ENCODE measurements at regions not wholly inside any gene's neighbourhood (a gene's known extent, or its start where the extent isn't known, plus 50 kb on each side); places are given as distances from the start of the nearest gene placed in this dataset.

DNA sequence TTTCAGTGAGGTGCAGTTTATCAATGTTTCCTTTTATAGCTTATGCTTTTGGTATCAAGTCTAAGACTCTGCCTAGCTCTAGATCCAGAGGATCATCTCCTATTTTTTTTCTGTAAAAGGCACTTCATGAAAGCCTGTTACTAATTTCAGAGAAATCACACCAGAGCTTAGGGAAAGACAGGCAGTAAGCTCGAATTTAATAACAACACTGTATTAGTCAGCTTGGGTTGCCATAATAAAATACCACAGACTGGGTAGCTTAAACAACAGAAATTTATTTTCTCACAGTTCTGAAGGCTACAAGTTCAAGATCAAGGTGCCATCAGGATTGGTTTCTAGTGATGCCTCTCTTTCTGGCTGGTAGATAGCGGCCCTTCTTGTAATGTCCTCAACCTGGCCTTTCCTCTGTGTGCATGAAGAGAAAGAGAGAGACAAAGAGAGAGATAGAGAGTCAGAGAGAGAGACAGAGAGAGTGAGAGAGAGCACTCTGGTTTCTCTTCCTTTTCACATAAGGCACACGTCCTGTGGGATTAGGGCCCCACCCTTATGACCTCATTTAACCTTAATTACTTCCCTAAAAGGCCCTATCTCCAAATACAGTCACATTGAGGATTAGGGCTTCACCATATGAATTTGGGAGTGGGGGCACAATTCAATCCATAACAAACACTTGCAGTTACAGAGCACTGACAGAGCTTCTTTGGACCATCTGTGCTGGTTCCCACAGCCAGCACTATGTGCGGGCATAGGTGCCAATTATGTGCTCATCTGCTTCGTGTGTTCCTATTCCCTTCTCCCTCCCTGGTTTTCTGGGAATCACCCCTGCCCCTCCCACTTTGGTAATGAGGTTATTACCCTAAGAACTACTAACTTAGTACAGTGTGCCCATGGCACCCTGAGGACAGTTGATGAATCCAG, 114.8 kb upstream of the MED14 start:
- DNase-seq = no peak
- no peak overlapping the region for H3K4me3 ChIP-seq (ENCODE audit: control insufficient read depth in 1 of 7, extremely low read depth in 1 of 7, insufficient read depth in 4 of 7, low read depth in 2 of 7, low read length in 6 of 7)
- peaks cover 0 to 5% (median 2%) of the 10 kb centered on the region in 5 experiments for H3K9me3 ChIP-seq (ENCODE audit: control extremely low read depth in 1 of 5, control insufficient read depth in 4 of 5, insufficient read depth in 2 of 5, low read depth in 1 of 5, low read length in 4 of 5)
- POLR2A ChIA-PET = no interaction called here
- H3K27me3 ChIP-seq (replicated peaks in 2 of 5; ENCODE audit: control insufficient read depth in 4 of 5, insufficient read depth in 5 of 5, low read length in 4 of 5) = peaks cover 0 to 4% (median 0%) of the 10 kb centered on the region in 5 experiments
- H3K27ac ChIP-seq (ENCODE audit: insufficient read depth in 1 of 2, low read depth in 1 of 2, low read length in 2 of 2, poor library complexity in 1 of 2, severe bottlenecking in 2 of 2) = no peak overlapping the region
- WGBS (ENCODE audit: insufficient coverage) = 90% methylated on average over 4 of the region's 5 CpGs
- H3K36me3 ChIP-seq (ENCODE audit: control insufficient read depth in 4 of 4, insufficient read depth in 4 of 4, low read length in 3 of 4) = no peaks in the 10 kb centered on the region
- CTCF ChIA-PET = interaction anchor here (0.6 kb wide), 1 partner anchor 20 kb away, joined by 3 read pairs; no protein-coding TSS in a partner anchor
- no peaks in the 10 kb centered on the region for H3K4me1 ChIP-seq (ENCODE audit: control extremely low read depth in 1 of 4, control insufficient read depth in 4 of 4, insufficient read depth in 4 of 4, low read length in 3 of 4)

DNA sequence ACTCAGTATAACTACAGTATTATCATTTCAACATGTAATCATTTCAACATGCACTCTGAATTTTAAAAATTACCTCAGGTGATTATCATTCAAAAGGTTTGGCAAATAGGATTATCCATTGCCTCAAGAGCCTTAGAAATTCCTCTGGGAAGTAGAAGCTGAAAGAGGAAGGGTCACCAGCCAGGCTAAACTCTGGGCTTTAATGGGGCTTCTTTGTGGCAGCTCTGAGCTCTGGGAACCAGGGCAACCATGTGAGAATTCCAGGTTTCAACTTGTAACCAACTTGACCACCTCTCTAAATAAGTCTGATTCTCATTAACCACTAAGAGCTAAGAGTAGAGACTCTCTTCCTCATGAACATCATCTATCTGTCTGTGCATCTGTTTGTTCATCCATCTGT, 117.2 kb upstream of the MED14 start:
- no peak overlapping the region for H3K4me3 ChIP-seq (ENCODE audit: control insufficient read depth in 1 of 7, extremely low read depth in 1 of 7, insufficient read depth in 4 of 7, low read depth in 2 of 7, low read length in 6 of 7)
- ChIA-PET CTCF (interaction anchor here (0.9 kb wide), 1 partner anchor 144 kb away, joined by 3 read pairs; no protein-coding TSS in a partner anchor), POLR2A (no interaction called here)
- peaks cover 0 to 10% (median 0%) of the 10 kb centered on the region in 5 experiments for H3K27me3 ChIP-seq (replicated peaks in 2 of 5; ENCODE audit: control insufficient read depth in 4 of 5, insufficient read depth in 5 of 5, low read length in 4 of 5)
- no peaks in the 10 kb centered on the region for H3K36me3 ChIP-seq (ENCODE audit: control insufficient read depth in 4 of 4, insufficient read depth in 4 of 4, low read length in 3 of 4)
- no peak for DNase-seq
- no peak overlapping the region for H3K27ac ChIP-seq (ENCODE audit: insufficient read depth in 1 of 2, low read depth in 1 of 2, low read length in 2 of 2, poor library complexity in 1 of 2, severe bottlenecking in 2 of 2)
- H3K9me3 ChIP-seq (ENCODE audit: control extremely low read depth in 1 of 5, control insufficient read depth in 4 of 5, insufficient read depth in 2 of 5, low read depth in 1 of 5, low read length in 4 of 5) = peaks cover 0 to 5% (median 2%) of the 10 kb centered on the region in 5 experiments
- no peaks in the 10 kb centered on the region for H3K4me1 ChIP-seq (ENCODE audit: control extremely low read depth in 1 of 4, control insufficient read depth in 4 of 4, insufficient read depth in 4 of 4, low read length in 3 of 4)

DNA sequence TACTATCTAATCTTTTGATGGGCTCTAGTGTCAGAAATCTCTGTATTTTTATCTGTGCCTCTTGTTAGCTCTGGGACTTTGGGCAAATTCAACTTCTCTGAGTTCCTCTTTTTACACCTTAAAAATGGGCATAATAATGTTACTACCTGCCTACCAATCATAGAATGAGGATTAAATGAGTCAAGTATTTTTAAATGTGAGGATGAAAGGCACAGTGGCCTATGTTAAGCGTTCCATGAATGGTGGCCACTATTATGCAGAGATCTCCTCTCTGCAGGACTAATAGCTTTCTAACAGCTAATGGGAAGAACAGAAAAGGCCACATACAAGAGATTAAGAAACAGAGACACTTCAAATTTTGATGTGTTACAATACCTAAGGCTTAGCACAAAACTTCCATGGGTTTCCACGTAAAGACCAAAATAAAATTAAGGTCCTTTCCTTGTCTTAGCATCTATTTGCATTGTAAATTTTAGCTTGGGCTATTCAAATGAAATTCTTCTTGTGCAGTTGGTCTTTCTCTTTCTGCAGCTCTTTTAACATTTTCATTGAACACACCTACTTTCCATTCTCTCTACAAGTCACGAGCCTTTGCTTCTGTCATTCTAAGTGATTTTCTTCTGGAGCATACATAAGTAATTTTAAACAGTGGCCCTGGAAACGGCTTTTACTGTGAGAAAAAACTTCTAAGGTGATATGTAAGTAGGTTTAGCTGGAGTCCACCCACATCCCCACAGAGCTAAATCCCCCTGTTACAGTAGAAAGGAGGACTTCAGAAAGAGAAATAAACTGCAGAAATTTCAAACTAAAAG, 117.9 kb upstream of the MED14 start:
- Histone ChIP-seq H3K4me3 (ENCODE audit: control insufficient read depth in 1 of 7, extremely low read depth in 1 of 7, insufficient read depth in 4 of 7, low read depth in 2 of 7, low read length in 6 of 7) (no peak overlapping the region), H3K9me3 (ENCODE audit: control extremely low read depth in 1 of 5, control insufficient read depth in 4 of 5, insufficient read depth in 2 of 5, low read depth in 1 of 5, low read length in 4 of 5) (peaks cover 0 to 5% (median 2%) of the 10 kb centered on the region in 5 experiments), H3K36me3 (ENCODE audit: control insufficient read depth in 4 of 4, insufficient read depth in 4 of 4, low read length in 3 of 4) (no peaks in the 10 kb centered on the region), H3K27ac (ENCODE audit: insufficient read depth in 1 of 2, low read depth in 1 of 2, low read length in 2 of 2, poor library complexity in 1 of 2, severe bottlenecking in 2 of 2) (no peak overlapping the region), H3K27me3 (replicated peaks in 2 of 5; ENCODE audit: control insufficient read depth in 4 of 5, insufficient read depth in 5 of 5, low read length in 4 of 5) (peaks cover 0 to 10% (median 0%) of the 10 kb centered on the region in 5 experiments), H3K4me1 (ENCODE audit: control extremely low read depth in 1 of 4, control insufficient read depth in 4 of 4, insufficient read depth in 4 of 4, low read length in 3 of 4) (no peaks in the 10 kb centered on the region)
- WGBS (ENCODE audit: insufficient coverage) = 29% methylated on average over 1 of the region's 4 CpGs
- ChIA-PET POLR2A (no interaction called here), CTCF (interaction anchor here (0.9 kb wide), 1 partner anchor 144 kb away, joined by 3 read pairs; no protein-coding TSS in a partner anchor)
- DNase-seq = no peak

DNA sequence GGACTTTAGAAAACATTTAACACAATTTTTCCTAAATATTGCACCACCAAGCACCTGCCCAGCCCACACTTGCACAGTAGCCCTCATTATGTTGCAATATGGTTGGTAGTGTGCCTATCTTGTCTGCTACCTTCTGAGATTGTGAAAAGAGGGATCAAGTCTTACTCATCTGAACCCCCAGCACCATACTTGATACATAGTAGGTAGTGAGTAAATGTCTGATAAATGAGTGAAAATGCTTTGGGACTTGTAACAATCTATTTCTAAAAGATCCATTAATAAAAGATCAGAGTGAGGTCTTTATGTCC, 118.4 kb upstream of the MED14 start:
- DNase-seq = no peak
- Histone ChIP-seq H3K27ac (ENCODE audit: insufficient read depth in 1 of 2, low read depth in 1 of 2, low read length in 2 of 2, poor library complexity in 1 of 2, severe bottlenecking in 2 of 2) (no peak overlapping the region), H3K4me1 (ENCODE audit: control extremely low read depth in 1 of 4, control insufficient read depth in 4 of 4, insufficient read depth in 4 of 4, low read length in 3 of 4) (no peaks in the 10 kb centered on the region), H3K36me3 (ENCODE audit: control insufficient read depth in 4 of 4, insufficient read depth in 4 of 4, low read length in 3 of 4) (no peaks in the 10 kb centered on the region), H3K27me3 (replicated peaks in 2 of 5; ENCODE audit: control insufficient read depth in 4 of 5, insufficient read depth in 5 of 5, low read length in 4 of 5) (peaks cover 0 to 10% (median 0%) of the 10 kb centered on the region in 5 experiments), H3K9me3 (ENCODE audit: control extremely low read depth in 1 of 5, control insufficient read depth in 4 of 5, insufficient read depth in 2 of 5, low read depth in 1 of 5, low read length in 4 of 5) (peaks cover 0 to 5% (median 2%) of the 10 kb centered on the region in 5 experiments), H3K4me3 (ENCODE audit: control insufficient read depth in 1 of 7, extremely low read depth in 1 of 7, insufficient read depth in 4 of 7, low read depth in 2 of 7, low read length in 6 of 7) (no peak overlapping the region)
- ChIA-PET POLR2A (no interaction called here), CTCF (interaction anchor here (0.9 kb wide), 1 partner anchor 143 kb away, joined by 3 read pairs; no protein-coding TSS in a partner anchor)

DNA sequence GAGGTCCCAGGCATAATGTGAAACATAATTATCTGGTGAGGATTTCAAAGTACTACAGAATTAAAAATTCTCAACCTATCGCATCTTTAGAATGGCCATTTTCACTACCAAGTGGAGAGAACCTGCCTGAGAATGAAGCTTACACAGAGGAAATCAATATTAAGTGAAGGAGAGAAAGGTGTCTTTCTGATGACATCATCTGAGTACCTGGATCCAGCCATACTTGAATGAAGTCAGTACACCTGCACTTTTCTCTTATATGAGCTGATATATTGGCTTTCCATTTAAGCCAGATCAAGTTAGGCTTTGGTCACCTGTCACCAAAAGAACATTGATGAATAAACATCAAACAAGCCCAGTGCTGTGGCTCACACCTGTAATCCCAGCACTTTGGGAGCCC, 118.9 kb upstream of the MED14 start:
- no peaks in the 10 kb centered on the region for H3K4me1 ChIP-seq (ENCODE audit: control extremely low read depth in 1 of 4, control insufficient read depth in 4 of 4, insufficient read depth in 4 of 4, low read length in 3 of 4)
- peaks cover 0 to 5% (median 2%) of the 10 kb centered on the region in 5 experiments for H3K9me3 ChIP-seq (ENCODE audit: control extremely low read depth in 1 of 5, control insufficient read depth in 4 of 5, insufficient read depth in 2 of 5, low read depth in 1 of 5, low read length in 4 of 5)
- CTCF ChIA-PET = no interaction called here
- H3K4me3 ChIP-seq (ENCODE audit: control insufficient read depth in 1 of 7, extremely low read depth in 1 of 7, insufficient read depth in 4 of 7, low read depth in 2 of 7, low read length in 6 of 7) = no peak overlapping the region
- POLR2A ChIA-PET = no interaction called here
- 100% methylated on average over 1 of the region's 1 CpG for WGBS (ENCODE audit: insufficient coverage)
- H3K27me3 ChIP-seq (replicated peaks in 2 of 5; ENCODE audit: control insufficient read depth in 4 of 5, insufficient read depth in 5 of 5, low read length in 4 of 5) = peaks cover 0 to 10% (median 0%) of the 10 kb centered on the region in 5 experiments
- no peak overlapping the region for H3K27ac ChIP-seq (ENCODE audit: insufficient read depth in 1 of 2, low read depth in 1 of 2, low read length in 2 of 2, poor library complexity in 1 of 2, severe bottlenecking in 2 of 2)
- no peaks in the 10 kb centered on the region for H3K36me3 ChIP-seq (ENCODE audit: control insufficient read depth in 4 of 4, insufficient read depth in 4 of 4, low read length in 3 of 4)
- no peak for DNase-seq

DNA sequence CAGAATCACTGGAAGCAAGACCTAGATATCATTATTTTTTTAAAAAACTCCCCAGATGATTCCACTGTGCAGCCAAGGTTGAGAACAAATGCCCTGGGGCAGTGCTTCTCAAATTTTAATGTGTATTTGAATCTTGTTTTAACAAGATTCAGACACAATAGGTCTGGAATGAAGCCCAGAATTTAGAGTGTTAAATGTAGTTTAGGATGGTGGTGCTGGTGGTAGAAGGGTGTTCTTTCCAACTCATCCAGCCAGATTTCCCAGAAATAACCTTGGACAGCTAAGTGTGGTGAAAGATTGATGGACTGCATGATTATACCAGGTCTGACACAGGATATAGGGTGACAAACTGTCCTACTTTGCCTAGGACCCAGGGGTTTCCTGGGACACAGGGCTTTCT, 120.1 kb upstream of the MED14 start:
- H3K9me3 ChIP-seq (ENCODE audit: control extremely low read depth in 1 of 5, control insufficient read depth in 4 of 5, insufficient read depth in 2 of 5, low read depth in 1 of 5, low read length in 4 of 5) = no peaks in the 10 kb centered on the region
- CTCF ChIA-PET = no interaction called here
- POLR2A ChIA-PET = no interaction called here

DNA sequence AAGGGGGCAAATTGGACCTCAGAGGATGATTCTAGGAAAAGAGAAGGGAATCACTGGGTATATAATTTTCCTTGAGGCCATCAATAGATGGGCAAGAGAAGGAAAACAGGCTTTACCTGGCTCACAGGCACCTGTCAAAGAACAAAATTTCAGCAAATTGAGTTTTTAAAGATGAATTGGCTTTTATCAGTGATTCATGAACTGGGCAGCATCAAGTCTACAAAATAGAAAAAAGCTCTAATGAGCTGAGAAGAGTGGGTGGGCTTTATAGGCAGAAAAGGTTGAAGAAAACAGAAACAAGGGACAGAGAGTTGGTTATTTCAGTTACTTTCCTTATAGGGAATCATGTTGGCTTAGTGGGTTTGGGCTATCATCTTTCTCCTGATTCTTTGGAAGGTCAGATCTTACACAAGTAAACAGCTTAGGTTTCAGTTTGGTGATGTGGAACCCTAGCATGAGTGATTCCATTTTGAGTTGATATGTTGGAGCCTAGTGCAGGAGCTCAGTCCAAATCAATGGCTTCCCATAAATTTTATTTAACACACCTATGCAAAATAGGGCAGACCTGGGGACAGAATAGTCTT, 120.7 kb upstream of the MED14 start:
- POLR2A ChIA-PET = no interaction called here

More for the DNA sequence above, 120.1 kb upstream of the MED14 start:
- Histone ChIP-seq H3K27ac (ENCODE audit: insufficient read depth in 1 of 2, low read depth in 1 of 2, low read length in 2 of 2, poor library complexity in 1 of 2, severe bottlenecking in 2 of 2) (no peak overlapping the region), H3K27me3 (replicated peaks in 2 of 5; ENCODE audit: control insufficient read depth in 4 of 5, insufficient read depth in 5 of 5, low read length in 4 of 5) (peaks cover 0 to 6% (median 0%) of the 10 kb centered on the region in 5 experiments), H3K36me3 (ENCODE audit: control insufficient read depth in 4 of 4, insufficient read depth in 4 of 4, low read length in 3 of 4) (no peaks in the 10 kb centered on the region), H3K4me1 (ENCODE audit: control extremely low read depth in 1 of 4, control insufficient read depth in 4 of 4, insufficient read depth in 4 of 4, low read length in 3 of 4) (no peaks in the 10 kb centered on the region), H3K4me3 (ENCODE audit: control insufficient read depth in 1 of 7, extremely low read depth in 1 of 7, insufficient read depth in 4 of 7, low read depth in 2 of 7, low read length in 6 of 7) (no peak overlapping the region)
- DNase-seq = no peak

More for the DNA sequence above, 120.7 kb upstream of the MED14 start:
- no peak overlapping the region for H3K27ac ChIP-seq (ENCODE audit: insufficient read depth in 1 of 2, low read depth in 1 of 2, low read length in 2 of 2, poor library complexity in 1 of 2, severe bottlenecking in 2 of 2)
- no peaks in the 10 kb centered on the region for H3K9me3 ChIP-seq (ENCODE audit: control extremely low read depth in 1 of 5, control insufficient read depth in 4 of 5, insufficient read depth in 2 of 5, low read depth in 1 of 5, low read length in 4 of 5)
- no peaks in the 10 kb centered on the region for H3K36me3 ChIP-seq (ENCODE audit: control insufficient read depth in 4 of 4, insufficient read depth in 4 of 4, low read length in 3 of 4)
- H3K4me3 ChIP-seq (ENCODE audit: control insufficient read depth in 1 of 7, extremely low read depth in 1 of 7, insufficient read depth in 4 of 7, low read depth in 2 of 7, low read length in 6 of 7) = no peak overlapping the region
- CTCF ChIA-PET = no interaction called here
- no peak for DNase-seq
- peaks cover 0 to 6% (median 0%) of the 10 kb centered on the region in 5 experiments for H3K27me3 ChIP-seq (replicated peaks in 2 of 5; ENCODE audit: control insufficient read depth in 4 of 5, insufficient read depth in 5 of 5, low read length in 4 of 5)
- H3K4me1 ChIP-seq (ENCODE audit: control extremely low read depth in 1 of 4, control insufficient read depth in 4 of 4, insufficient read depth in 4 of 4, low read length in 3 of 4) = no peaks in the 10 kb centered on the region

Data from common myeloid progenitor, CD34-positive (primary cell).